NCI-H2107 treated with DMSO at 0.1 percent for 48 hours (cell line): ENCODE measurements at regions not wholly inside any gene's neighbourhood (a gene's known extent, or its start where the extent isn't known, plus 50 kb on each side); places are given as distances from the start of the nearest gene placed in this dataset.
"Not testable (repeated sequence)": the region's sequence is repeated elsewhere in the genome, so short reads cannot be mapped to it uniquely, and the experiment has no call there.

Source experiments
- DNase-seq: peaks from one replicate; lab custom pipeline; 2025; ENCODE audit not compliant: unreplicated experiment; lab: John Stamatoyannopoulos, UW

- no peak for DNase-seq
Observed at GRCh38 chr7:94706996-94707740, 51.2 kb upstream of the SGCE start.

GRCh38 chr7:94710256-94710655, 54.3 kb upstream of the SGCE start:
- no peak for DNase-seq

- not testable (repeated sequence) for DNase-seq
Observed at GRCh38 chr7:94722360-94722759, 66.4 kb upstream of the SGCE start.

GRCh38 chr7:94728893-94729292, 73.0 kb upstream of the SGCE start:
- not testable (repeated sequence) for DNase-seq

- DNase-seq: no peak
Observed at GRCh38 chr7:94738071-94738470, 82.1 kb upstream of the SGCE start.

GRCh38 chr7:94739180-94739579, 83.2 kb upstream of the SGCE start:
- no peak for DNase-seq

GRCh38 chr7:94740509-94740908, 84.6 kb upstream of the SGCE start:
- DNase-seq: no peak

GRCh38 chr7:94741179-94741578, 85.2 kb upstream of the SGCE start:
- DNase-seq: no peak

- no peak for DNase-seq
Observed at GRCh38 chr7:94748376-94748775, 92.4 kb upstream of the SGCE start.

GRCh38 chr7:94760446-94761100, 104.6 kb upstream of the SGCE start:
- DNase-seq: no peak

GRCh38 chr7:94761451-94761850, 105.5 kb upstream of the SGCE start:
- no peak for DNase-seq

- DNase-seq: no peak
Observed at GRCh38 chr7:94763268-94763667, 107.3 kb upstream of the SGCE start.

- DNase-seq: no peak
Observed at GRCh38 chr7:94769724-94770123, 113.8 kb upstream of the SGCE start.

GRCh38 chr7:94778711-94779459, 123.0 kb upstream of the SGCE start:
- DNase-seq: no peak

- no peak for DNase-seq
Observed at GRCh38 chr7:94779861-94780260, 123.9 kb upstream of the SGCE start.

- no peak for DNase-seq
Observed at GRCh38 chr7:94781236-94781635, 125.3 kb upstream of the SGCE start.

- no peak for DNase-seq
Observed at GRCh38 chr7:94782777-94783176, 124.6 kb upstream of the PPP1R9A start.

GRCh38 chr7:94787285-94787684, 120.1 kb upstream of the PPP1R9A start:
- no peak for DNase-seq

- not testable (repeated sequence) for DNase-seq
Observed at GRCh38 chr7:94788378-94788777, 119.0 kb upstream of the PPP1R9A start.

- no peak for DNase-seq
Observed at GRCh38 chr7:94792241-94792640, 115.2 kb upstream of the PPP1R9A start.

- DNase-seq: not testable (repeated sequence)
Observed at GRCh38 chr7:94797404-94797803, 110.0 kb upstream of the PPP1R9A start.

GRCh38 chr7:94803821-94804220, 103.6 kb upstream of the PPP1R9A start:
- DNase-seq: no peak
